ELR (cell line): ENCODE measurements at regions not wholly inside any gene's neighbourhood (a gene's known extent, or its start where the extent isn't known, plus 50 kb on each side); places are given as distances from the start of the nearest gene placed in this dataset.
"Not testable (repeated sequence)": the region's sequence is repeated elsewhere in the genome, so short reads cannot be mapped to it uniquely, and the experiment has no call there.

Experiments
- DNase-seq: peaks from one replicate; pipeline ENCODE4 v3.0.0-alpha.2; 2015; ENCODE audit warnings: low read depth

DNA sequence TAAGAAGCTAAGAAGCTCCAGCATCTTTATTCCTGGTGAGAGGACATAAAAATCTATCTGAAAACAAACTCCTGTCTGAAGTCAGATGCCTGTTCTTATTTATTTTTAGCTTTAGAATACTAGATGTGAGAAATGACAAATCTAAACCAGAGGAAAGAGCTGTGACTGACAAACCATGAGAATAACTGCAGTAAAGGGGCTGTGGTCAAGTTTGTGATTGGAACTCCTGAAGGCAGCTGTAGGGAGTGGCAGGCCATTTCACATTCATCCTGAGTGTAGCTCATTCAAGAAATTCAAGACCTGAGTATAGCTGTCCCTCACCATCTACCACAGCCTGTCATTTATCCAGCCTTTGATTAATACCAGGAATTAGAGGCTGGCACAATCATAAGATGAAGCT lies 718.8 kb downstream of the BRINP1 start:
- DNase-seq: no peak

DNA sequence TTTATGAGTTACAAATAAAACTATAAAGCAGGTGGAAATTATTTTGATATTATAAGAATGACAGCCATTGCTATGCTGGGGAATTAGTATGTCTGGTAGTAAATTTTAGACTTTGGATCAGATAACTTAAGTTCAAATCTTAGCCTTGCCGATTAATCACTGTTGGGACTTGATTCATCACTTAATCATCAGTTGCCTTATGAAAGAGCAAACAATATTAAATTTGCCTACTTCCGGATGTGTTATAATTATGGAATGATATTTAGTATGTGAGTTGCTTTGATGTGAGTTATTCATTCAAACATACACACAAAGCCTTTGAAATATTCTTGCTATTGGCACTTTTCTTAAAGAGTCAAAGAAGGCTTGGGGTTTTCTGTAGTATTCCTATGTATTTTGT lies 717.7 kb downstream of the BRINP1 start:
- peak; percentile 59 for DNase-seq

DNA sequence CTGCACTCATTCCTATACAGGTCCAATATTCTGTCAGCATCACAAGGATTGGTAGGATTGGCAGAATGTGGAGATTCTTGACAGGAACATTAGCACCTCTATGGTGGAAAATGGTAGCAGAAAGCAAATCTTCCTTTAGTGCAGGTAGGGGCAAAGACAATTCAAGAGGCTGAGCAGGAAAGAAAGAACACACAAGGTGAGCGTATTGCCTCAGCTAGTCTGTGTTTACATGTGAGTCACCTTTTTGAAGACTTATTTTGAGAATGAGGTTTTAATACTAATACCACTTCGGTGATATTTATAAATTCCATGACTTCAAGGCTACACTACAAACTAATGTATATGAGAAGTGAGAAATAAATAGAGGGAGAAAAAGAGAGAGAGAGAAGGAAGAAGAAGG lies 717.0 kb downstream of the BRINP1 start:
- DNase-seq: peak; percentile 41

- peak; percentile 53 for DNase-seq
Observed at GRCh38 chr9:118652912-118653311, 716.3 kb downstream of the BRINP1 start.

DNA sequence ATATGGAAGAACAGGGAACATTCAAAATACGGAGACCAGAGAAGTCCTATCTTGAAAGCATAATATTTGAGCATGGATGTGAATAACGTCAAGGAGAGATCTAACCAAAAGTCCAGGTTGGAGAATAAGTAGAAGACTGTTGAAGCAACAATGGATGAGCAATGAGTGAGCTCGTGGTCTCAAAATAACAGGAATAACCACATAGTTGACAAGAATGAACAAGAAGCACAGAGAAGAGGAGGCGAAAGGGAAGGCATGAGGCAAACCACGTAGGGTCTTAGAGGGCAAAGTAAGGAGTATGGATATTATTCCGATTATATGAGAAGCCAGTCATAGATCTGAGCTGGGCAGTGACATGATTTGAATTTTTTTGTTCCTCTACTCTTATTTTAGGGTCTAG lies 710.2 kb downstream of the BRINP1 start:
- no peak for DNase-seq

GRCh38 chr9:118665226-118665919 lies 703.9 kb downstream of the BRINP1 start:
- no peak for DNase-seq

DNA sequence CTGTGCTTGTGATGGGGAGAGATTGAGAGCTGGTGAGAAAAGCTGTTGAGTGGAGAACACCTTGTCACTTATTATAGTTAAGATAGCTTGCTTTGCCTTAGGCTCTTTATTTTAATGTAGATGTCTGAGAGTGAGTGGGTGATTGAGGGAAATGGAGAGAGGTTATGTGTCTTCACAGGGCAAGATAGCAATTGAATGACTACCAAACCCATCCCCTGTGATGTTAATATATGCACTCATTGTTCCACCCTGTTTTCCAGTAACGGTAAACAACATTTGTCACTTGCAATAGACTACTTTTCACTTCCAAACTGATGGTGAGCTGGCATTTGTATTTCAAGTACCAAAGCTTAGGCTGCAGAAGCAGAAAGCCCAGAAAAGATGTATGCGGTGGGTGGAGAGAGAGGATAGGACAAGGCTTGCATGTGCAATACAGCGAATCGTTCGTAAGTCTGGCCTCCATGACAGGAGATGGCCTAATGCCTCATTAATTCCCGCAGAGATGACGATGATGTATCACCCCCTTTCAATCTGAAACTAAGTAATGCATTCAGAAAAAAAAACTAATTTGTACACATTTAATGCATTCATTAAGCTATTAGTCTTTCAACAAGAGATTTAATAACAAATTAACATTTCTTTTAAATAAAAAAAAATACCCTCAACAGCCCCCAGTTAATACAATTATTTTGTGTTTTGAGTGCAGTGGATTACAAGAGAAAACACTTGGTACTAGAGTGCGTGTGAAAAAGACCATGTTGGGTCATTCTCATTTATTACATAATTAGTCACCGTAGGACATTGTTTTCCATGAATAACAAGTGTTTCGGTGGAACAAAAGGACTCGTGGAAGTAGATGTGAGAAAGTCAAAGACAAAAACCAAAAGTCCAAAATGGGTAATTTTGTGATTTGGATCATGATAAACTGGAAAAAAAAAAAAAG lies 699.0 kb downstream of the BRINP1 start:
- no peak for DNase-seq

DNA sequence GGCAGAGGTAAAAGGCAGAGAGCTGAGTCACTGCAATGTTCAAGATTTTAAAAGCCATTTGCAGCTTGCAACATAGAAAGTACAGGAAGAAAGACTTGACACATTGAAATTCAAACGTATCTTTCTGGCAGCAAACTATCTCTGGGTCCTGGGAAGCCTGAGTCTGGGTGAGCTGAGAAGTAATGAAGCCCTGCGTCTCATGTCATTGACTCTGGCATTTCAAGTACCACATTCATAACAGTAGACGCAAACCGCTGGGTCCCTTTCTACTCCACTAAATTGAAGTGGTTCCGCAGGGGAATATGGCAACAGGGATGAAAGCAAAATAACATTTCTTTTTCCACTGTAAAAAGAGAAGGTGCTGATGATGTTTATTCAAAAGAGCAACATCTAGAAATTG lies 694.3 kb downstream of the BRINP1 start:
- no peak for DNase-seq

- DNase-seq: not testable (repeated sequence)
Observed at GRCh38 chr9:118677936-118678653, 691.1 kb downstream of the BRINP1 start.

GRCh38 chr9:118686959-118687358 lies 682.3 kb downstream of the BRINP1 start:
- DNase-seq: no peak

DNA sequence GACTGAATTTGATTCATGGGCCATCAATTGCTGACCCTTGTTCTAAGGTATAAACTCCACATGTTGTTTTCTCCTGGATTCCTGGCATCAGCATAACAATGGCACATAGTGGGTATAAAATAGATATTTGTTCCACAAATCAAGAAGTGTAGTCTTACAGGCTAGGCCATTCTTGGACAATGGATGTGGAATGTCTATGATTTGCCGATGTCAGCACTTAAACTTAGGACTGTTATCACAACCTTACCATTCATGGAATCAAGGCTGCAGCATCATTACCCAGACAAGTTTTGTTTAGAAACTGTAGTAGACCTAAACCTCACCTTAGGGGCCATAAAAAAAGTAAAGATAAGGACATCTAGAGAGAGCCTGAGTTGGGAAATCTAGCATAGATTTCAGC lies 680.0 kb downstream of the BRINP1 start:
- no peak for DNase-seq

- DNase-seq: no peak
Observed at GRCh38 chr9:118692613-118693012, 676.6 kb downstream of the BRINP1 start.

- no peak for DNase-seq
Observed at GRCh38 chr9:118693645-118694044, 675.6 kb downstream of the BRINP1 start.

DNA sequence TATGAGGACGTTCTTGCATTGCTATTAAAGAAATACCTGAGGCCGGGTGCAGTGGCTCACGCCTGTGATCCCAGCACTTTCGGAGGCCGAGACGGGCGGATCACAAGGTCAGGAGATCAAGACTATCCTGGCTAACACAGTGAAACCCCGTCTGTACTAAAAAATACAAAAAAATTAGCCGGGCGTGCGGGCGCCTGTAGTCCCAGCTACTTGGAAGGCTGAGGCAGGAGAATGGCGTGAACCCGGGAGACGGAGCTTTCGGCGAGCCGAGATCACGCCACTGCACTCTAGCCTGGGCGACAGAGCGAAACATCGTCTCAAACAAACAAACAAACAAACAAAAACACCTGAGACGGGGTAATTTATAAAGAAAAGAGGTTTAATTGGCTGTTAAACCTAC lies 674.0 kb downstream of the BRINP1 start:
- DNase-seq: not testable (repeated sequence)

GRCh38 chr9:118701985-118702384 lies 667.2 kb downstream of the BRINP1 start:
- no peak for DNase-seq

DNA sequence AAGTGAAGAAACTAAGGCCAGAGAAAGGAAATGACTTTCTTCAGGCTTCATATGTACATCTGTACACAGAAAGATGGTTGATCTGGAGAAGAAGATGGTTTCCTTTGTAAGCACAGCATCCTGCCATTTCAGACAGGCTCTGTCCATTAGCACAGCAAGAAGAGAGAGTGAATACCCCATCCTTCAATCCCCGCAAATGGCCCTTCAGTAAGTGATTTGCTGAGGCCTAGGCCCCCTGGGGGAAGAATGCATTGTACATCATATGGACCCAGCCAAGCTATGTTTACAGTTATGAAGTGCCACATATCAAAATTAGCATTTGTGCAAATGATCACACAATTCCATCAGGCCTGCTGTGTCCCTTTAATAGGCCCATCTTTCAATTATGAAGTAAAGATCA lies 657.4 kb downstream of the BRINP1 start:
- DNase-seq: no peak

GRCh38 chr9:118721276-118721675 lies 648.0 kb downstream of the BRINP1 start:
- DNase-seq: no peak

GRCh38 chr9:118721923-118722322 lies 647.3 kb downstream of the BRINP1 start:
- DNase-seq: no peak

DNA sequence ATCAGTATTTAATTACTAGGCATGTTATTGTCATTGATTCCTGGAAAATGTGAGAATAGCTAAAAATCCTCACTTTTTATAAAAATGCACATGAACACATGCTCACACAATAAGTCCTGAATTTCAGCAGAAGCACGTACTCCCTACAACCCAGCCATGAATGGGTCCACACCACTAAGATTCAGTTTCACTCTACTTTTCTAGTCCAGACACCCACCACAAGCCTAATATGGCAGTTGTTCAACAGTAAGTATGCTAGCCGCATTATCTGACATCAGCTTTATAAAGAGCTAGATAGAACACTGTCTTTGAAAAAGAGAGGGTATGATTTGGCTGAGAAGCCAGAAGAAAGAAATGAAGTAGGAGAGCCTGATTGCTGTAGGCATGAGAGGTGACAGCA lies 639.3 kb downstream of the BRINP1 start:
- DNase-seq: no peak

- DNase-seq: no peak
Observed at GRCh38 chr9:118732998-118733397, 636.2 kb downstream of the BRINP1 start.

DNA sequence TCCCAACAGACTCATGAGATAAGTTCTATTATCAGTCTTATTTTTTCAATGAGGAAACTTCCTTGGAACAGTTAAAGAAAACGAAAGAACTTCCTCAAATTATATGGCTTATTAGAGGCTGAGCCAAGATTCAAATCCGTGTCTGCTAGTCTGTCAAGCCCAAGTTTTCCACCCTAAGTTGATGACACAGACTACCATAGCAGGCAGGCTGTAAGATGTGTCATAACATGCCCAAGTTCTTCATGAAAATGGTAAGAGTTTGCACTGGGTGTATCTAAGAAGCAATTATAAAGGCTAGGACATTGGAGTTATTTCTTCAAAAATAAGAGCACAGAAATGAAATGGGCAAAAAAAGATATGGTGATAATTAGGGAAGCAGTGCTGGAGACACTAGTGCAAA lies 634.5 kb downstream of the BRINP1 start:
- DNase-seq: no peak

GRCh38 chr9:118736406-118736805 lies 632.8 kb downstream of the BRINP1 start:
- DNase-seq: no peak
